ENCODE measurements at regions not wholly inside any gene's neighbourhood (a gene's known extent, or its start where the extent isn't known, plus 50 kb on each side); places are given as distances from the start of the nearest gene placed in this dataset.

- Histone ChIP-seq H3K4me2 (ENCODE audit: low read length) (no peak overlapping the region), H3K27ac (ENCODE audit: low read depth, low read length) (no peak overlapping the region), H3K79me1 (ENCODE audit: low read length) (no peaks in the 10 kb centered on the region), H4K5ac (ENCODE audit: low read length) (no peak overlapping the region), H3K9ac (ENCODE audit: low read length) (no peak overlapping the region), H2AK5ac (ENCODE audit: low read length) (no peak overlapping the region), H4K8ac (ENCODE audit: low read depth, low read length) (no peak overlapping the region), H3K4ac (ENCODE audit: low read depth, low read length) (no peak overlapping the region), H3K27me3 (ENCODE audit: insufficient read depth, low read length, poor library complexity) (no peaks in the 10 kb centered on the region), H3K4me3 (ENCODE audit: low read length) (no peak overlapping the region), H3K23ac (ENCODE audit: low read length) (no peak overlapping the region), H3K79me2 (ENCODE audit: control insufficient read depth, insufficient read depth, low read length) (no peaks in the 10 kb centered on the region), H2BK5ac (ENCODE audit: low read length) (no peak overlapping the region), H2BK15ac (replicated peaks; ENCODE audit: low read depth) (no peak overlapping the region), H3K4me1 (ENCODE audit: control insufficient read depth, low read depth, low read length) (no peaks in the 10 kb centered on the region), H3K18ac (ENCODE audit: low read length) (no peak overlapping the region), H3K56ac (ENCODE audit: low read length) (no peak overlapping the region), H2BK120ac (ENCODE audit: low read depth, low read length) (no peak overlapping the region), H3K36me3 (ENCODE audit: control insufficient read depth, insufficient read depth, low read length) (no peaks in the 10 kb centered on the region)
- no peak for DNase-seq
- no CpG with 5 or more reads among the region's 3 CpGs for WGBS (ENCODE audit: extremely low coverage, insufficient coverage, low lambda C conversion rate)
These were observed 723.7 kb upstream of the USP15 start for GRCh38 chr12:61536525-61536924.

- Histone ChIP-seq H3K9ac (ENCODE audit: low read length) (no peak overlapping the region), H2BK15ac (replicated peaks; ENCODE audit: low read depth) (no peak overlapping the region), H3K4ac (ENCODE audit: low read depth, low read length) (no peak overlapping the region), H4K5ac (ENCODE audit: low read length) (no peak overlapping the region), H2AK5ac (ENCODE audit: low read length) (no peak overlapping the region), H3K79me1 (ENCODE audit: low read length) (no peaks in the 10 kb centered on the region), H3K36me3 (ENCODE audit: control insufficient read depth, insufficient read depth, low read length) (no peaks in the 10 kb centered on the region), H3K56ac (ENCODE audit: low read length) (no peak overlapping the region), H3K4me1 (ENCODE audit: control insufficient read depth, low read depth, low read length) (no peaks in the 10 kb centered on the region), H3K18ac (ENCODE audit: low read length) (no peak overlapping the region), H3K79me2 (ENCODE audit: control insufficient read depth, insufficient read depth, low read length) (no peaks in the 10 kb centered on the region), H3K4me3 (ENCODE audit: low read length) (no peak overlapping the region), H3K23ac (ENCODE audit: low read length) (no peak overlapping the region), H2BK5ac (ENCODE audit: low read length) (no peak overlapping the region), H4K8ac (ENCODE audit: low read depth, low read length) (no peak overlapping the region), H3K27me3 (ENCODE audit: insufficient read depth, low read length, poor library complexity) (no peaks in the 10 kb centered on the region), H2BK120ac (ENCODE audit: low read depth, low read length) (no peak overlapping the region), H3K27ac (ENCODE audit: low read depth, low read length) (no peak overlapping the region), H3K4me2 (ENCODE audit: low read length) (no peak overlapping the region)
- peak; percentile 67 for DNase-seq
- WGBS (ENCODE audit: extremely low coverage, insufficient coverage, low lambda C conversion rate) = 100% methylated on average over 1 of the region's 2 CpGs
These were observed 721.3 kb upstream of the USP15 start for GRCh38 chr12:61538951-61539350.

- H3K4me3 ChIP-seq (ENCODE audit: low read length) = no peak overlapping the region
- no peak overlapping the region for H3K9ac ChIP-seq (ENCODE audit: low read length)
- H2AK5ac ChIP-seq (ENCODE audit: low read length) = no peak overlapping the region
- H3K79me1 ChIP-seq (ENCODE audit: low read length) = no peaks in the 10 kb centered on the region
- no peak overlapping the region for H2BK15ac ChIP-seq (replicated peaks; ENCODE audit: low read depth)
- no peak overlapping the region for H4K8ac ChIP-seq (ENCODE audit: low read depth, low read length)
- no peak for DNase-seq
- no peaks in the 10 kb centered on the region for H3K36me3 ChIP-seq (ENCODE audit: control insufficient read depth, insufficient read depth, low read length)
- no peaks in the 10 kb centered on the region for H3K79me2 ChIP-seq (ENCODE audit: control insufficient read depth, insufficient read depth, low read length)
- H2BK120ac ChIP-seq (ENCODE audit: low read depth, low read length) = no peak overlapping the region
- no peaks in the 10 kb centered on the region for H3K4me1 ChIP-seq (ENCODE audit: control insufficient read depth, low read depth, low read length)
- H4K5ac ChIP-seq (ENCODE audit: low read length) = no peak overlapping the region
- no peak overlapping the region for H2BK5ac ChIP-seq (ENCODE audit: low read length)
- no peak overlapping the region for H3K4ac ChIP-seq (ENCODE audit: low read depth, low read length)
- H3K27ac ChIP-seq (ENCODE audit: low read depth, low read length) = no peak overlapping the region
- no peak overlapping the region for H3K4me2 ChIP-seq (ENCODE audit: low read length)
- no CpG with 5 or more reads among the region's 3 CpGs for WGBS (ENCODE audit: extremely low coverage, insufficient coverage, low lambda C conversion rate)
- no peak overlapping the region for H3K56ac ChIP-seq (ENCODE audit: low read length)
- H3K18ac ChIP-seq (ENCODE audit: low read length) = no peak overlapping the region
- no peak overlapping the region for H3K23ac ChIP-seq (ENCODE audit: low read length)
- H3K27me3 ChIP-seq (ENCODE audit: insufficient read depth, low read length, poor library complexity) = no peaks in the 10 kb centered on the region
These were observed 717.7 kb upstream of the USP15 start for GRCh38 chr12:61542551-61542950.

- peak; percentile 58 for DNase-seq
- H3K9ac ChIP-seq (ENCODE audit: low read length) = no peak overlapping the region
- H2BK15ac ChIP-seq (replicated peaks; ENCODE audit: low read depth) = no peak overlapping the region
- H3K79me2 ChIP-seq (ENCODE audit: control insufficient read depth, insufficient read depth, low read length) = no peaks in the 10 kb centered on the region
- H3K56ac ChIP-seq (ENCODE audit: low read length) = no peak overlapping the region
- H3K23ac ChIP-seq (ENCODE audit: low read length) = no peak overlapping the region
- no peak overlapping the region for H4K8ac ChIP-seq (ENCODE audit: low read depth, low read length)
- H3K4ac ChIP-seq (ENCODE audit: low read depth, low read length) = no peak overlapping the region
- no peaks in the 10 kb centered on the region for H3K36me3 ChIP-seq (ENCODE audit: control insufficient read depth, insufficient read depth, low read length)
- H3K27ac ChIP-seq (ENCODE audit: low read depth, low read length) = no peak overlapping the region
- no peak overlapping the region for H2BK120ac ChIP-seq (ENCODE audit: low read depth, low read length)
- H2AK5ac ChIP-seq (ENCODE audit: low read length) = no peak overlapping the region
- H3K4me3 ChIP-seq (ENCODE audit: low read length) = no peak overlapping the region
- no peak overlapping the region for H3K18ac ChIP-seq (ENCODE audit: low read length)
- no peaks in the 10 kb centered on the region for H3K4me1 ChIP-seq (ENCODE audit: control insufficient read depth, low read depth, low read length)
- H3K79me1 ChIP-seq (ENCODE audit: low read length) = no peaks in the 10 kb centered on the region
- no peak overlapping the region for H3K4me2 ChIP-seq (ENCODE audit: low read length)
- H4K5ac ChIP-seq (ENCODE audit: low read length) = no peak overlapping the region
- H3K27me3 ChIP-seq (ENCODE audit: insufficient read depth, low read length, poor library complexity) = no peaks in the 10 kb centered on the region
- no CpG with 5 or more reads among the region's 6 CpGs for WGBS (ENCODE audit: extremely low coverage, insufficient coverage, low lambda C conversion rate)
- no peak overlapping the region for H2BK5ac ChIP-seq (ENCODE audit: low read length)
These were observed 713.9 kb upstream of the USP15 start for GRCh38 chr12:61546296-61546695.

- H3K56ac ChIP-seq (ENCODE audit: low read length) = no peak overlapping the region
- H2BK5ac ChIP-seq (ENCODE audit: low read length) = no peak overlapping the region
- no peaks in the 10 kb centered on the region for H3K79me1 ChIP-seq (ENCODE audit: low read length)
- H3K36me3 ChIP-seq (ENCODE audit: control insufficient read depth, insufficient read depth, low read length) = no peaks in the 10 kb centered on the region
- H3K23ac ChIP-seq (ENCODE audit: low read length) = no peak overlapping the region
- no peak overlapping the region for H4K8ac ChIP-seq (ENCODE audit: low read depth, low read length)
- H3K4me3 ChIP-seq (ENCODE audit: low read length) = no peak overlapping the region
- H3K27ac ChIP-seq (ENCODE audit: low read depth, low read length) = no peak overlapping the region
- no peak overlapping the region for H3K9ac ChIP-seq (ENCODE audit: low read length)
- no peak overlapping the region for H3K4ac ChIP-seq (ENCODE audit: low read depth, low read length)
- H3K18ac ChIP-seq (ENCODE audit: low read length) = no peak overlapping the region
- no peak overlapping the region for H2BK120ac ChIP-seq (ENCODE audit: low read depth, low read length)
- no peaks in the 10 kb centered on the region for H3K79me2 ChIP-seq (ENCODE audit: control insufficient read depth, insufficient read depth, low read length)
- H2BK15ac ChIP-seq (replicated peaks; ENCODE audit: low read depth) = no peak overlapping the region
- no peak for DNase-seq
- H3K4me1 ChIP-seq (ENCODE audit: control insufficient read depth, low read depth, low read length) = no peaks in the 10 kb centered on the region
- no peak overlapping the region for H4K5ac ChIP-seq (ENCODE audit: low read length)
- H3K4me2 ChIP-seq (ENCODE audit: low read length) = no peak overlapping the region
- no peak overlapping the region for H2AK5ac ChIP-seq (ENCODE audit: low read length)
- no peaks in the 10 kb centered on the region for H3K27me3 ChIP-seq (ENCODE audit: insufficient read depth, low read length, poor library complexity)
These were observed 707.1 kb upstream of the USP15 start for GRCh38 chr12:61553091-61553490.

GRCh38 chr12:61554268-61555008 lies 705.8 kb upstream of the USP15 start:
- H3K4ac ChIP-seq (ENCODE audit: low read depth, low read length) = no peak overlapping the region
- no peak overlapping the region for H3K56ac ChIP-seq (ENCODE audit: low read length)
- no peak for DNase-seq
- no peak overlapping the region for H2BK15ac ChIP-seq (replicated peaks; ENCODE audit: low read depth)
- H2AK5ac ChIP-seq (ENCODE audit: low read length) = no peak overlapping the region
- no peaks in the 10 kb centered on the region for H3K27me3 ChIP-seq (ENCODE audit: insufficient read depth, low read length, poor library complexity)
- no peak overlapping the region for H4K8ac ChIP-seq (ENCODE audit: low read depth, low read length)
- H3K9ac ChIP-seq (ENCODE audit: low read length) = no peak overlapping the region
- H3K79me2 ChIP-seq (ENCODE audit: control insufficient read depth, insufficient read depth, low read length) = no peaks in the 10 kb centered on the region
- H2BK120ac ChIP-seq (ENCODE audit: low read depth, low read length) = no peak overlapping the region
- H4K5ac ChIP-seq (ENCODE audit: low read length) = no peak overlapping the region
- no peak overlapping the region for H3K27ac ChIP-seq (ENCODE audit: low read depth, low read length)
- no peak overlapping the region for H3K23ac ChIP-seq (ENCODE audit: low read length)
- no peak overlapping the region for H3K18ac ChIP-seq (ENCODE audit: low read length)
- WGBS (ENCODE audit: extremely low coverage, insufficient coverage, low lambda C conversion rate) = no CpG with 5 or more reads among the region's 6 CpGs
- H3K4me3 ChIP-seq (ENCODE audit: low read length) = no peak overlapping the region
- H3K36me3 ChIP-seq (ENCODE audit: control insufficient read depth, insufficient read depth, low read length) = no peaks in the 10 kb centered on the region
- H2BK5ac ChIP-seq (ENCODE audit: low read length) = no peak overlapping the region
- no peaks in the 10 kb centered on the region for H3K79me1 ChIP-seq (ENCODE audit: low read length)
- H3K4me2 ChIP-seq (ENCODE audit: low read length) = no peak overlapping the region
- no peaks in the 10 kb centered on the region for H3K4me1 ChIP-seq (ENCODE audit: control insufficient read depth, low read depth, low read length)
